Large intestine (tissue), 3 donors: ENCODE measurements at regions not wholly inside any gene's neighbourhood (a gene's known extent, or its start where the extent isn't known, plus 50 kb on each side); places are given as distances from the start of the nearest gene placed in this dataset.

Source experiments
- DNase-seq, 2 donors: peaks; one replicate each; pipeline versions ENCODE4 v3.0.0 to v3.0.0-alpha.2; 2013
- H3K27ac ChIP-seq: one replicate; pipeline ENCODE4 v1.5.1; 2013; ENCODE audit warnings: low read length
- H3K27me3 ChIP-seq: 2 replicates; pipeline ENCODE4 v1.6.1; 2013; ENCODE audit warnings: low read length; ENCODE audit not compliant: control insufficient read depth, insufficient read depth
- H3K36me3 ChIP-seq: 2 replicates; pipeline ENCODE4 v1.6.1; 2013; ENCODE audit warnings: low read length; ENCODE audit not compliant: control insufficient read depth, insufficient read depth
- H3K4me1 ChIP-seq: one replicate; pipeline ENCODE4 v1.6.1; 2013; ENCODE audit warnings: low read length; ENCODE audit not compliant: control insufficient read depth, insufficient read depth
- H3K4me3 ChIP-seq: one replicate; pipeline ENCODE4 v1.5.1; 2013; ENCODE audit warnings: low read length
- H3K9me3 ChIP-seq: one replicate; pipeline ENCODE4 v1.6.1; 2013; ENCODE audit warnings: mild to moderate bottlenecking, low read depth, low read length, moderate library complexity; ENCODE audit not compliant: control insufficient read depth
- WGBS: methylation state at CpG from one replicate; pipeline ENCODE4 v1.1.5; 2013; ENCODE audit warnings: low lambda C conversion rate; ENCODE audit not compliant: insufficient coverage; 5-methylcytosine and 5-hydroxymethylcytosine counted together

DNA sequence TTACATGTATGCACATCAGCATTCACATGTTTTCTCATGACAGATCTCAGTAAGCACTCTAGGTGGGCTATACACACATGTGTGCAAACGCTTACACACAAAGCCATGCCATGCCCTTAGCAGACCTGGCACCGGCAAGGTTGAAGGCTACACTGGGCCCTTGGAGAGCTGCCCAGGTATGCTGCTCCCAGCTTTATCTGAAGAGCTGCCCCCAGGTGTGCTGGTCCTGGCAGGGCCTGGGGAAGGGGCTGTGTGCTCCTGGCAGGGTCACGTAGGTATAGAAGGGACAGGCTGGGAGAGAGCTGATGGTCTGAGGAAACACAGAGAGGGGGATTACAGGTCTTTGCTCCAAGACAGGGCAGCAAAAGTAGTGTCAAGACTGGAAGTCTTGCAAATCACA is 146.7 kb upstream of the VANGL1 start:
- no CpG with 5 or more reads among the region's 3 CpGs for WGBS
- Histone ChIP-seq H3K27me3 (no peaks in the 10 kb centered on the region), H3K36me3 (no peaks in the 10 kb centered on the region), H3K4me3 (no peak overlapping the region), H3K9me3 (no peaks in the 10 kb centered on the region), H3K27ac (no peak overlapping the region), H3K4me1 (no peaks in the 10 kb centered on the region)
- no peak for DNase-seq

DNA sequence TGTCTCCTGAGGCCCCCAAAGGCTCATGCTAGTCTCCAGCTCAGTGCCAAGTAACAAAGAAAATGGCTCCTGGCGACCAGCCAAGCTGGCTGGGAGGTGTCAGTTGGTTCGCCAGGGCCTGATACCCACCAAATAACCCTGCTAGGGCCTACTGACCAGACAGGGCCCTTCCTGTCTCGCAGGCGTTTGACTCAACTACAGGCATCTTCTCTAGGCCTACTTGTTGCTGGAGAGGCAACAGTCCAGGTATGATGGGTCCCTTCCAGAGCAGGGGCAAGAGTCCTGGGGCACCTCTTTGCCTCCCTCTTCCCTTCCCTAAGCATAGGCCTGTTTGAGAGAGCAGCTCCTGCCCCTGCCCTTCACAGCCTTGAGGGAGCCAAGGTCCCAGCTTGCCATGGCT is 147.9 kb upstream of the VANGL1 start:
- WGBS, result no CpG with 5 or more reads among the region's 4 CpGs

DNA sequence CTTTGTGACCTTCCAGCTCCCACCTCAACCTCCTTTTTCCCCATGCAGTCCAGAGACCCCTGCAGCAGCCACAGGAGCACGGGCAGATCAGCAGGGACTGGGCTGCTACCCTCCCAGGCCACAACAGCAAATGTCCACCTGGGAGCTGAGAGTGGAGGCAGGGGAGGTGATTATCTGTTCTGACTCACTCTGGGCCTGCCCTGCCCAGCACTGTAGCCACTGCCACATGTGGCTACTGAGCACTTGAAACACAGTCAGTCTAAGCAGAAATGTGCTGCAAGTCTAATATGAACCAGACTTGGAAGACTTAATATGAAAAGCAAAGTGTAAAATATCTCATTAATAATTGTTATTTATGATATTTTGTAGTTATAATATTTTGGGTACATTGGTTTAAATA is 148.9 kb upstream of the VANGL1 start:
- H3K4me1 ChIP-seq, result no peaks in the 10 kb centered on the region
- H3K36me3 ChIP-seq, result no peaks in the 10 kb centered on the region
- WGBS, result no CpG with 5 or more reads among the region's 1 CpG
- DNase-seq, result no peak
- H3K9me3 ChIP-seq, result no peaks in the 10 kb centered on the region
- no peaks in the 10 kb centered on the region for H3K27me3 ChIP-seq
- H3K4me3 ChIP-seq, result no peak overlapping the region
- no peak overlapping the region for H3K27ac ChIP-seq

More for the DNA sequence above, 147.9 kb upstream of the VANGL1 start:
- Histone ChIP-seq H3K27ac (no peak overlapping the region), H3K9me3 (no peaks in the 10 kb centered on the region), H3K27me3 (no peaks in the 10 kb centered on the region), H3K4me3 (no peak overlapping the region), H3K4me1 (no peaks in the 10 kb centered on the region), H3K36me3 (no peaks in the 10 kb centered on the region)
- no peak for DNase-seq

DNA sequence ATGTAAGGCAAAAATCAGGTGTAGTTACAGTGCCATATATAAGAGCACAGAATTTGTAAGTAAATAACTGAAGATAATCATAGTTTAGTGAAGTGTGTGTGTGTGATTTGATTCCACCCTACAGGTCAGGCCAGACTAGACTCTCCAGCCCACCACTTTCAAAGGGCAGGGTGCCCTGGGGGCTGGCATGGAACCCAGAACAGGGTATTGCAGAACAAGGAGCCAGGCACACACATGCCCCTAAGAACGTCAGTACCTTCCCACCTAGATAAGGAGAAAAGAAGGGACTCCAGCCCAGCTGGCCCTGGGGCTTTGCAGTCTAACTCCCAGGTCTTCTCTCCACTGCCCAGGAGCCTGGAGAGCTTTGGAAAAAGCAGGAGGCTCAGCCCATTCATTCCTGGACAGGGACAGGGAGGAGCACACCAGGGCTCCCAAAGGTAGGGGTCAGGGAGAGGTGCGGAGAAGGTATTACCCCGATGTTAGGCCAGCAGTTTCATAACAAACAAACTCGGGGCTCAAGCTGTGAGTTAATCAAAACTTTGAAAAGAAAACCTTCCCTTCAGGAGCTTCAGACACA is 149.7 kb upstream of the VANGL1 start:
- Histone ChIP-seq H3K27me3 (no peaks in the 10 kb centered on the region), H3K4me1 (no peaks in the 10 kb centered on the region), H3K9me3 (no peaks in the 10 kb centered on the region), H3K36me3 (no peaks in the 10 kb centered on the region), H3K4me3 (no peak overlapping the region), H3K27ac (no peak overlapping the region)
- no peak for DNase-seq
- WGBS, result no CpG with 5 or more reads among the region's 4 CpGs

DNA sequence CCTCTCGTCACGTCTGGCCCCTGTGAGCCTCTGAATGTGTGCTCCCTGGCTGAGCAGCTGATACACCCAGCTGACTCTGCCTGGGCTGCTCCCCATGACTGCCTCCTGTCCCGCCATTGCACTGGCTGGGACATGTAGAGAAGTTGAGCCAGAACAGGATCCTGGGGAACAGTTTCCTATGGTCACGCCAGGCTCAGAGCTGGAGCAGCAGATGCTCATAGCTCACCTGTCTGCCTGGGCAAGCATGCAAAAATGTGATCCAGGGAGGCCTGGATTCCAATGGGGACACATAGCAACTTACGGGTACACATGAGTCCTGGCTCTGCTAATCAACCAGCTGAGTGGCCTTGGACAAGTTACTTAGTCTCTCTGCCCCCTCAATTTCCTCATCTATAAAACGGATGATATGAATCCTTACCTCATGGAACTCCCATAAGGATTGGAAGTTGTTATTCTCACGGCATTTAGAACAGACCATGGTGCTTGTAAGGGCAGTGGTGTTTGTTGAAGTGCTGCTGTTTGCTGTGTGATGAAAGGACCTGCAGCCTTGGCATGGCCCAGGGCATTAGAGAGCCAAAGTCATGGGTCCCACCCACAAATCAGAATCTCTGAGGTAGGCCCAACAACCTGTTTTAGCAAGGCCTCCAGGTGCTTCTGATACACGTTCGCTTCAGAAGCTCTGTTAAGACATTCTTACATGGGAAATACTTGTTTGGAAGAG is 150.3 kb upstream of the VANGL1 start:
- no peak overlapping the region for H3K4me3 ChIP-seq
- no peak for DNase-seq
- no peak overlapping the region for H3K27ac ChIP-seq
- no peaks in the 10 kb centered on the region for H3K4me1 ChIP-seq
- no peaks in the 10 kb centered on the region for H3K27me3 ChIP-seq
- H3K36me3 ChIP-seq, result no peaks in the 10 kb centered on the region
- H3K9me3 ChIP-seq, result no peaks in the 10 kb centered on the region
- WGBS, result no CpG with 5 or more reads among the region's 9 CpGs

DNA sequence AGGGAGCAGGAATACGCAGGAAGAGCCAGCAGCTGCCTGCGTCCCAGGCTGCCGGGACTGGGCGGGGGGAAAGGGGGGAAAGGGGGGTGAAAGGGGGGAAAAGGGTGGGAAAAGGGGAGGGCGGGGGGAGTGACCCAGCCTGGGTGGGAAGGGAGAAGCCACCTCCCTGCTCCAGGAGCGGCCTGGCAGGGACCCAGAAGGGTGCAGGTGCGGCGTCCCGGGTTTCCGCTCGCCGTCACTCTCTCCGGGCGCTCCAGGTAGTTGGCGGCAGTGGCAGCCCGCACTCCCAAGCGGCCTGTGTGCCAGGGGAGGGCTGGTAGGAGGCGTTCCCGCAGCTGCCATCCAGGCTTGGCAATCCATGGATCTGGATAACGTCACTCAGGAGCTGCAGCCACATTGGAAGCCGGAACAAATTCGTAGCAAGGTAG is 141.0 kb upstream of the NGF start:
- Histone ChIP-seq H3K4me3 (no peak overlapping the region), H3K4me1 (no peaks in the 10 kb centered on the region), H3K36me3 (no peaks in the 10 kb centered on the region), H3K9me3 (no peaks in the 10 kb centered on the region), H3K27me3 (peaks cover 44% of the 10 kb centered on the region), H3K27ac (no peak overlapping the region)
- WGBS, result no CpG with 5 or more reads among the region's 22 CpGs
- no peak for DNase-seq

DNA sequence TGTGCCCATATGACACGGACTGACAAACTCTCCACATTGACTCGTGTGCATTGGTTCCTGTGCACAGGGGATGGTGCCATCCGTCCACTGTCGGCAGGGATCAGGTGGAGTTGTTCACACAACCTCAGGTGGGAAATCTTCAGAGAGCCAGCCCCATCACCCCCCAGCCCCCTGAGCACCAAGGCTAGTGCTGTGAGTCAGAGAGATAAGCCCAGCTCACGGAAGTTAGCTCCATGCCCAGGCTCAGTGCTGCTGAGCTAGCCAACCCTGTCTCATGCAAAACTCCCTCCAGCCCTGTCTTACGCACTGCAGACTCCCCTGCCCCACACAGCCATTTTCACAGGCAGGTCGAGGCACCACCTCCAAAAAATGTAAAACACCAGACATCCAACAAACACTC is 139.0 kb upstream of the NGF start:
- Histone ChIP-seq H3K36me3 (no peaks in the 10 kb centered on the region), H3K27ac (no peak overlapping the region), H3K27me3 (peaks cover 44% of the 10 kb centered on the region), H3K9me3 (no peaks in the 10 kb centered on the region), H3K4me3 (no peak overlapping the region), H3K4me1 (no peaks in the 10 kb centered on the region)
- no CpG with 5 or more reads among the region's 7 CpGs for WGBS
- no peak for DNase-seq

DNA sequence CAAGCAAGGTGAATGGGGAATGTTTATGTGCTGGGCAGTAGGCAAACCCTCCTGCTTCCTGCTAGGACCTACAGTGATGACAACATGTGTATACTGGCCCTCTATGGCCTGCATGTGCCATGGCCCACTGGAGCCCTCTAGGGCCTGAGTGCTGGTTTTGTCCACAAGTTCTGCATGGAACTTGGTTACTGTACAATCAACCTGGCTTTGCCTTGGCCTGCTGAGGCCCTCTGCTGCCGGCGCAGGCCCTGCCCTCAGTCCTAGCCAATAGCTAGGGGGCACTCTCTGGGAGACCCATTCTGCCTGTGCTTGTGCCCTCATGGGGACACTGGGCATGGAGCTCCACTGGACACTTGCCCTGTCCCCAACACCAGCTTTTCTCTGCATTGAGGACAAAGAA is 138.6 kb upstream of the NGF start:
- H3K27ac ChIP-seq, result no peak overlapping the region
- no peaks in the 10 kb centered on the region for H3K36me3 ChIP-seq
- no CpG with 5 or more reads among the region's 2 CpGs for WGBS
- H3K9me3 ChIP-seq, result no peaks in the 10 kb centered on the region
- no peak overlapping the region for H3K4me3 ChIP-seq
- no peak for DNase-seq
- peaks cover 43% of the 10 kb centered on the region for H3K27me3 ChIP-seq
- H3K4me1 ChIP-seq, result no peaks in the 10 kb centered on the region

DNA sequence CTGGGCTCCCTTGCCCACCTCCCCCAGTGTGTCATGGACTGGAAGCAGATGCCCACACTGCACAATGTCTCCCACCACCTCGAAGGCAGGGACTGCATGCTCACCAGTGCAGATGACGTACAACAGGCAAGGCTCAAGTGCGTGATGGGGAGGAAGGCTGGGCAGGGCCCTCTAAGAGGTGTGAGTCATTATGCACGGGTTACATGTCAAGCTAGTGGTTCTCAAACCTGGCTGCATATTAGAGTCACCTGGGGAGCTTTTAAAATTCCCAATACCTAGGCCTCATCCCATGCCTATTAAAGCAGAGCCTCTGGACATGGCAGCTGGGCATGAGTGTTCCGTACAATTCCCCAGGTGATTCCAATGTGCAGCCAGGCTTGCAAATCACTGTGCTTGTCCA is 137.9 kb upstream of the NGF start:
- no peak overlapping the region for H3K27ac ChIP-seq
- H3K27me3 ChIP-seq, result peaks cover 36% of the 10 kb centered on the region
- no peaks in the 10 kb centered on the region for H3K4me1 ChIP-seq
- 86% methylated on average over 1 of the region's 5 CpGs for WGBS
- DNase-seq, result no peak
- H3K4me3 ChIP-seq, result no peak overlapping the region
- no peaks in the 10 kb centered on the region for H3K9me3 ChIP-seq
- H3K36me3 ChIP-seq, result no peaks in the 10 kb centered on the region

DNA sequence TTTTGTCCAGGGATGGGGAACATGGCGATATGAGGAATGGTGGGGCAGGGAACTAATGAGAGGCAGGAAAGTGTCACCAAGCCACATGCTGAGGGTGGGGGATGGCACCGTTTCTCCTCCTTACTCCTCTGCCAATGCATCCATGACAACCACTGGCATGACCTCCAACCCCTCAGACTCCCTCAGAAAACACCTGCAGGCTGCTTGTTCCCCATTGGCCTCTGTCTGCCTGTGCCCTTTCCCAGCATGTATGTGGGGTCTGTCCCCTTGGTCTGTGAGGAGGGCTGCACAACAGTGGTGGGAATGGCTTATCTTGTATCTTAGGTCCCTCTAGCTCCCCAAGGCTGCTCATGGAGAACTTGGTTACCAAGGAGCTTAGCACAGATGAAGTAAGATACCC is 137.2 kb upstream of the NGF start:
- no CpG with 5 or more reads among the region's 2 CpGs for WGBS
- Histone ChIP-seq H3K27me3 (peaks cover 29% of the 10 kb centered on the region), H3K4me3 (no peak overlapping the region), H3K9me3 (no peaks in the 10 kb centered on the region), H3K36me3 (no peaks in the 10 kb centered on the region), H3K27ac (no peak overlapping the region), H3K4me1 (no peaks in the 10 kb centered on the region)
- DNase-seq, result no peak

DNA sequence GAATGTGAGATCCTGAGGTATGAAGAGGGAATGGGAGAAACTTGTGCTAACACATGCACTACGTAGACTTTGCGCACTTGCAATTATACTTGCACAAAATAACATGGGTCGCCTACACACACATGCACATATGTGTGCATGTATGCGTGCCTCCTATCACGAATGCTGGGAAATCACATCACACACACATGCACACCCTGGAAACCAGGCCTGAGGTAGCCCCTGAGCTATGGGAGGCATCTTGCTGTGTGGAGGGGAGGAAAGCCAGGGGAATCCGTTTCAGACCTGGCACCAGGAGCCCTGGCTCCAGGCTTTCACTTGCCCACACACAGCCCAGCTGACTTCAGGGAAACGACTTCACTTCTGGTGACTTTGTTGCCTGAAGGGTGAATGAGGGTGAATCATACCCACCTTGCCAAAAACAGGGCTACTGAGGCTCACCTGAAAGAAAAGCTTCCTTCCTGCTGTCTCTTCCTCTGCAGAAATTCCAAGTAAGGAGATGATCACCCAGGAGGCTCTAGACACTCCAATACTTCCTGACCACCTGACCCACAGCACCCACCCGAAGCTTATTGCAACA is 136.0 kb upstream of the NGF start:
- Histone ChIP-seq H3K36me3 (no peaks in the 10 kb centered on the region), H3K9me3 (no peaks in the 10 kb centered on the region), H3K27me3 (peaks cover 20% of the 10 kb centered on the region), H3K27ac (no peak overlapping the region), H3K4me3 (no peak overlapping the region), H3K4me1 (no peaks in the 10 kb centered on the region)
- no CpG with 5 or more reads among the region's 8 CpGs for WGBS
- no peak for DNase-seq
